IgD-negative memory B cell (primary cell): ENCODE measurements at regions not wholly inside any gene's neighbourhood (a gene's known extent, or its start where the extent isn't known, plus 50 kb on each side); places are given as distances from the start of the nearest gene placed in this dataset.
A peak's percentile ranks its signal among the peaks of the same experiment; 100 is the strongest.
"Not testable (repeated sequence)": the region's sequence is repeated elsewhere in the genome, so short reads cannot be mapped to it uniquely, and the experiment has no call there.

ENCODE experiments used
- H3K27ac Mint-ChIP-seq, 3 donors: one replicate each; pipeline ENCODE4 v1.8.0; 2020 to 2022; ENCODE audit warnings: mild to moderate bottlenecking in 3 of 3, mixed read lengths in 3 of 3, moderate library complexity in 1 of 3
- H3K27me3 Mint-ChIP-seq: one replicate; pipeline ENCODE4 v1.8.0; 2021; ENCODE audit warnings: mixed read lengths
- H3K36me3 Mint-ChIP-seq: one replicate; pipeline ENCODE4 v1.8.0; 2020; ENCODE audit warnings: mild to moderate bottlenecking, mixed read lengths
- H3K4me1 Mint-ChIP-seq, 3 donors: one replicate each; pipeline ENCODE4 v1.8.0; 2020 to 2022; ENCODE audit warnings: mixed read lengths in 3 of 3, mild to moderate bottlenecking in 1 of 3
- H3K4me3 Mint-ChIP-seq, 4 donors: one replicate each; pipeline ENCODE4 v1.8.0; 2020 to 2022; ENCODE audit warnings: mild to moderate bottlenecking in 4 of 4, mixed read lengths in 4 of 4, moderate library complexity in 3 of 4
- H3K9me3 Mint-ChIP-seq, 3 donors: one replicate each; pipeline ENCODE4 v1.8.0; 2020 to 2021; ENCODE audit warnings: mixed read lengths in 3 of 3, mild to moderate bottlenecking in 1 of 3

- Mint-ChIP-seq H3K4me3 (peak overlapping the region in 1 of 4 donors; percentile 43), H3K9me3 (no peaks in the 10 kb centered on the region), H3K4me1 (peaks cover 17 to 29% (median 20%) of the 10 kb centered on the region in 3 donors), H3K27ac (no peak overlapping the region), H3K36me3 (peaks cover 1% of the 10 kb centered on the region), H3K27me3 (peaks cover 7% of the 10 kb centered on the region)
Observed at GRCh38 chr20:19913349-19913748, 103.8 kb upstream of the NAA20 start.

- no peak overlapping the region for H3K4me3 Mint-ChIP-seq
- peaks cover 17 to 31% (median 20%) of the 10 kb centered on the region in 3 donors for H3K4me1 Mint-ChIP-seq
- peaks cover 7% of the 10 kb centered on the region for H3K27me3 Mint-ChIP-seq
- peaks cover 1% of the 10 kb centered on the region for H3K36me3 Mint-ChIP-seq
- peak overlapping the region in 1 of 3 donors; percentile 20 for H3K27ac Mint-ChIP-seq
- no peaks in the 10 kb centered on the region for H3K9me3 Mint-ChIP-seq
Observed at GRCh38 chr20:19913927-19914614, 103.1 kb upstream of the NAA20 start.

- Mint-ChIP-seq H3K4me3 (peak overlapping the region in 1 of 4 donors; percentile 81), H3K27ac (no peak overlapping the region), H3K4me1 (peaks cover 17 to 29% (median 20%) of the 10 kb centered on the region in 3 donors), H3K27me3 (peaks cover 7% of the 10 kb centered on the region), H3K36me3 (peaks cover 1% of the 10 kb centered on the region), H3K9me3 (no peaks in the 10 kb centered on the region)
Observed at GRCh38 chr20:19915111-19915798, 101.9 kb upstream of the NAA20 start.

GRCh38 chr20:19916531-19917485 lies 100.4 kb upstream of the NAA20 start:
- Mint-ChIP-seq H3K36me3 (no peaks in the 10 kb centered on the region), H3K4me3 (no peak overlapping the region), H3K27me3 (peaks cover 7% of the 10 kb centered on the region), H3K9me3 (no peaks in the 10 kb centered on the region), H3K27ac (no peak overlapping the region), H3K4me1 (peaks cover 13 to 24% (median 16%) of the 10 kb centered on the region in 3 donors)

- Mint-ChIP-seq H3K27me3 (peaks cover 5% of the 10 kb centered on the region), H3K9me3 (no peaks in the 10 kb centered on the region), H3K4me3 (no peak overlapping the region), H3K27ac (no peak overlapping the region), H3K36me3 (no peaks in the 10 kb centered on the region), H3K4me1 (peaks cover 13 to 21% (median 16%) of the 10 kb centered on the region in 3 donors)
Observed at GRCh38 chr20:19918965-19919329, 98.2 kb upstream of the NAA20 start.

- Mint-ChIP-seq H3K4me3 (no peak overlapping the region), H3K4me1 (peaks cover 8 to 14% (median 9%) of the 10 kb centered on the region in 3 donors), H3K27ac (peak overlapping the region in 1 of 3 donors; percentile 29), H3K9me3 (no peaks in the 10 kb centered on the region), H3K27me3 (peaks cover 4% of the 10 kb centered on the region), H3K36me3 (no peaks in the 10 kb centered on the region)
Observed at GRCh38 chr20:19920381-19921138, 96.6 kb upstream of the NAA20 start.

- H3K27ac Mint-ChIP-seq: no peak overlapping the region
- H3K27me3 Mint-ChIP-seq: no peaks in the 10 kb centered on the region
- H3K4me1 Mint-ChIP-seq: peaks cover 5 to 12% (median 6%) of the 10 kb centered on the region in 3 donors
- no peaks in the 10 kb centered on the region for H3K36me3 Mint-ChIP-seq
- H3K9me3 Mint-ChIP-seq: no peaks in the 10 kb centered on the region
- no peak overlapping the region for H3K4me3 Mint-ChIP-seq
Observed at GRCh38 chr20:19921284-19921793, 95.8 kb upstream of the NAA20 start.

- not testable (repeated sequence) for H3K4me3 Mint-ChIP-seq, H3K27ac Mint-ChIP-seq, H3K9me3 Mint-ChIP-seq, H3K27me3 Mint-ChIP-seq, H3K36me3 Mint-ChIP-seq, H3K4me1 Mint-ChIP-seq
Observed at GRCh38 chr20:19921829-19922228, 95.3 kb upstream of the NAA20 start.

GRCh38 chr20:19922716-19923115 lies 94.4 kb upstream of the NAA20 start:
- H3K4me1 Mint-ChIP-seq: peaks cover 5 to 8% (median 5%) of the 10 kb centered on the region in 3 donors
- peak overlapping the region in 1 of 3 donors; percentile 80 for H3K27ac Mint-ChIP-seq
- no peaks in the 10 kb centered on the region for H3K36me3 Mint-ChIP-seq
- no peak overlapping the region for H3K4me3 Mint-ChIP-seq
- H3K9me3 Mint-ChIP-seq: no peaks in the 10 kb centered on the region
- H3K27me3 Mint-ChIP-seq: no peaks in the 10 kb centered on the region

- no peaks in the 10 kb centered on the region for H3K36me3 Mint-ChIP-seq
- no peaks in the 10 kb centered on the region for H3K27me3 Mint-ChIP-seq
- no peaks in the 10 kb centered on the region for H3K9me3 Mint-ChIP-seq
- no peaks in the 10 kb centered on the region for H3K4me1 Mint-ChIP-seq
- H3K27ac Mint-ChIP-seq: no peak overlapping the region
- H3K4me3 Mint-ChIP-seq: no peak overlapping the region
Observed at GRCh38 chr20:19923762-19924161, 93.4 kb upstream of the NAA20 start.

- Mint-ChIP-seq H3K4me1 (no peaks in the 10 kb centered on the region), H3K9me3 (no peaks in the 10 kb centered on the region), H3K27me3 (no peaks in the 10 kb centered on the region), H3K27ac (no peak overlapping the region), H3K4me3 (no peak overlapping the region), H3K36me3 (no peaks in the 10 kb centered on the region)
Observed at GRCh38 chr20:19924255-19924654, 92.9 kb upstream of the NAA20 start.

- Mint-ChIP-seq H3K9me3 (no peaks in the 10 kb centered on the region), H3K27ac (no peak overlapping the region)
Observed at GRCh38 chr20:19926591-19926990, 90.6 kb upstream of the NAA20 start.

GRCh38 chr20:19928328-19929011 lies 88.7 kb upstream of the NAA20 start:
- Mint-ChIP-seq H3K4me3 (peak overlapping the region in 1 of 4 donors; percentile 17), H3K27me3 (no peaks in the 10 kb centered on the region), H3K27ac (no peak overlapping the region), H3K4me1 (peaks cover 0 to 1% (median 0%) of the 10 kb centered on the region in 3 donors), H3K9me3 (no peaks in the 10 kb centered on the region), H3K36me3 (no peaks in the 10 kb centered on the region)

More at GRCh38 chr20:19926591-19926990, 90.6 kb upstream of the NAA20 start:
- no peaks in the 10 kb centered on the region for H3K4me1 Mint-ChIP-seq
- H3K4me3 Mint-ChIP-seq: no peak overlapping the region
- no peaks in the 10 kb centered on the region for H3K27me3 Mint-ChIP-seq
- H3K36me3 Mint-ChIP-seq: no peaks in the 10 kb centered on the region

GRCh38 chr20:19929012-19929360 lies 88.2 kb upstream of the NAA20 start:
- H3K9me3 Mint-ChIP-seq: no peaks in the 10 kb centered on the region
- H3K36me3 Mint-ChIP-seq: no peaks in the 10 kb centered on the region
- H3K4me1 Mint-ChIP-seq: peaks cover 0 to 1% (median 0%) of the 10 kb centered on the region in 3 donors
- H3K4me3 Mint-ChIP-seq: no peak overlapping the region
- no peaks in the 10 kb centered on the region for H3K27me3 Mint-ChIP-seq
- H3K27ac Mint-ChIP-seq: no peak overlapping the region
